ENCODE measurements at regions not wholly inside any gene's neighbourhood (a gene's known extent, or its start where the extent isn't known, plus 50 kb on each side); places are given as distances from the start of the nearest gene placed in this dataset.

DNA sequence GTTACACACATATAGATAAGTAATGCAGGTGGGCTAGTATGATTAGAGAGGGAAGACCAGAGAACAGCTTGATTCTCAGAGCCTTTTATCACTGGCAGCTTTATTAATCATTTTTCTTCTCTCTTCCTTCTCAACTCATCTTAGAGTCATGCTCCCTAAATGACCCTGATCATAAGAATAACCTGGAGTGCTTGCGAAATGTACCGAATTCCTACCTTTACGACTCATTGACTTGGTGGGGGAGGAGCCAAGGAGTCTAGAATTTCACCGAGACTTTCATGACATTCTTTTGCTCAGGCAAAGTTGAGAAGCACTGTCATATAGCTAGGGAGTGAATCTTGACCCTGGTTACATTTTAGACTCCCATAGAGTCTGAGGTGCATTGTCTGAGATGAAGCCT lies 298.9 kb upstream of the PUDP start:
- TF ChIP-seq POLR2A (IDR thresholded peaks at IDR 0.05): no peak
- TF ChIP-seq, protein P1, sequence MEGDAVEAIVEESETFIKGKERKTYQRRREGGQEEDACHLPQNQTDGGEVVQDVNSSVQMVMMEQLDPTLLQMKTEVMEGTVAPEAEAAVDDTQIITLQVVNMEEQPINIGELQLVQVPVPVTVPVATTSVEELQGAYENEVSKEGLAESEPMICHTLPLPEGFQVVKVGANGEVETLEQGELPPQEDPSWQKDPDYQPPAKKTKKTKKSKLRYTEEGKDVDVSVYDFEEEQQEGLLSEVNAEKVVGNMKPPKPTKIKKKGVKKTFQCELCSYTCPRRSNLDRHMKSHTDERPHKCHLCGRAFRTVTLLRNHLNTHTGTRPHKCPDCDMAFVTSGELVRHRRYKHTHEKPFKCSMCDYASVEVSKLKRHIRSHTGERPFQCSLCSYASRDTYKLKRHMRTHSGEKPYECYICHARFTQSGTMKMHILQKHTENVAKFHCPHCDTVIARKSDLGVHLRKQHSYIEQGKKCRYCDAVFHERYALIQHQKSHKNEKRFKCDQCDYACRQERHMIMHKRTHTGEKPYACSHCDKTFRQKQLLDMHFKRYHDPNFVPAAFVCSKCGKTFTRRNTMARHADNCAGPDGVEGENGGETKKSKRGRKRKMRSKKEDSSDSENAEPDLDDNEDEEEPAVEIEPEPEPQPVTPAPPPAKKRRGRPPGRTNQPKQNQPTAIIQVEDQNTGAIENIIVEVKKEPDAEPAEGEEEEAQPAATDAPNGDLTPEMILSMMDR (IDR thresholded peaks at IDR 0.05): no peak
